ENCODE measurements at regions not wholly inside any gene's neighbourhood (a gene's known extent, or its start where the extent isn't known, plus 50 kb on each side); places are given as distances from the start of the nearest gene placed in this dataset.

DNA sequence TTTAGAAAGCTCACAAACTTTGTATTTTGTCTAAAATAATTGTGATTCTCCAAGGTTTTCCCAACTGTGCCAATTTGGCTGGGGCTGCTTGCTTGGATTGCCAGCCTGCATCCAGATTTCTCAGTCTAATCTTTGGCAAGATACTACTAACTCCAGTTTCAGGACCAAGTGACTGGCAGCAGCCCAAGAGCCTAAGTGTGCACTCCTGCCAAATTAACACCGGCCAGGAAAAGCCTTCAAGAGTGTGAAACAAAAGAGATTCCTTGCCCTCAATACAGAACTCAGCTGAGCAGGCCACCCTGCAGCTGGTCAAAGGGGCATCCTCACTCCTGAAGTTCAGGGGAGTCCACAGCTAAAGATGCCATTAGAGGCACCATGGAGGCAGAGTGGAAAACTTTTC lies 589.0 kb upstream of the ACVR2A start:
- no peak for FAIRE-seq

DNA sequence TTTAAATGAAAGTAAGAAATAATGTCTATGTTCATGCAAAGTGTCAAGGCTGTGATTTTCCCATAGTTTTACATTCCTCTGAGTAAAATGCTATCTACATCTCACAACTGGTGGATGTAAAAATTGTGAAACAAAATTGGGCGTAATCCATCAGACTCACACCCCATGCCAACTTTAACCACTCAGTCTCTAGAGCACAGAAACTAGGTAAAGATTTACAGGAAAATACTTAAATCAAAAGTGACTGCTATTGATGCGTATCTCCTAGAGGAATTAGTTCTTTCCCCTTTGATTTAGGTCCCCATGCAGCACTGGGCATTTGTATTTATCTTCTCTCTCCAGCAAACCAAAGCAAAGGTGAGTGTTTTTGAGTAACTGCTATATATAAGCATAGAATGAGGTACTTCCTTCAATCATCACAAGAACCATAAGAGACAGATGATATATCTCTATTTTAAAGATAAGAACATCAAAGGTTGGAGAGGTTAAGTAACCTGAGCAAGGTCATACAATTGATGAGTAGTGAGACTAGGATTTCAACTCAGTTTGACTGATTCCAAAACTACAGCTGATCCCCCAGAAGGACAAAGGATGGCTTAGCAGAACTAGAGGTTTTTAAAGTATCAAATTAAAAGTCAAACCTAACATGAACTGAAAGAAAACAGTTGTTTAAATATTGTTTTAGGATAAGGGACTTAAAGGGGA lies 594.0 kb upstream of the ACVR2A start:
- no peak for FAIRE-seq

DNA sequence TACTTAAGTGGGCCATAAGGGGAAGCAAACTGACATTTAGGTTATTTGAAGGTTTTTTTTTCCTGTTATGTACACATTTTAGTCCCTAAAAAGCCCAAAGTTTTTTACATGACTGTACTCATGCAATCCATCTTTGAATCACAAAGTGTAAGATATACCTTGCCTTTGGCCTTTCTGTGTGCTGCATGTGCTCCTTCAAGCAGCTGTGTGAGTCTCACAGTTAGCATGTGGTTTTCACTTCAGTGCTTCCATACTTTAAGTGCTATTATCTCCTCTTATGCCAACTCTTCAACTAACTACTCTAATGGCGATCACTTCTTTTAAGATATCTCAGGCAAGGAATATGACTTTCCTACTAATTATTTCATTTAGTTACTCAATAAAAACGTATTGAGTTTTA lies 597.1 kb upstream of the ACVR2A start:
- FAIRE-seq: no peak

DNA sequence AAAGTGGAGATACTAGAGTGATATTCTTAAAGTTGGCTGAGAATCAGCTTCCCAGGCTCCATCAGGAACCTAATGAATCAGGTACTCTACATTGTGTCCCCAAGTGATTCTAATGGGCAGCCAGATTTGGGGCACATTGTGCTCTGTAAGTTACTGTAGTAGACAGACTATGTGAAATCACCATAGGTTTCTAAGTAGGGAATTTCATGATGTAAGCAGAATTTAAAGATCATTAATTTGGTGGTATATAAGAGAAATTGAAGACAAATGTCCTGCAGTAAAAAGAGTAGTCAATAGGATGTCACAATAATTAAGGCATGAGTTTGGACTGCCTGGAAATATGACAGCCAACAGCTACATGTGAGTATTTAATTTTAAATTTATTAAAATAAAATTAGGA lies 602.4 kb upstream of the ACVR2A start:
- no peak for FAIRE-seq

DNA sequence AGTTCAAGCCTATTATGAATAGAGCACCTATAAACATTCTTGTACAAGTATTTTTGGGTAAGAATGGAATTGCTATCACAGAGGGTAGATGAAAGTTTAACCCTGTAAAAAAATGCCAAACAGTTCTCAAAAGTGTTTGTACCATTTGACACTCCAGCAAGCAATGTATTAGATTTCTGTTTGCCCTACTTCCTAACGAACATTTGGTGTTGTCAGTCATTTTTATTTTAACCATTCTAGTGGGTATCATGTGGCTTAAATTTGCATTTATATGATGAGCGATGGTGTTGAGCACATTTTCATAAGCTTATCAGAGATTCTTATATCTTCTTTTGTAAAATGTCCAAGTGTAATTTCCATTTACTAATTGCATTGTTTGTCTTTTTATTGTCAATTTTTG lies 608.2 kb upstream of the ACVR2A start:
- no peak for FAIRE-seq

DNA sequence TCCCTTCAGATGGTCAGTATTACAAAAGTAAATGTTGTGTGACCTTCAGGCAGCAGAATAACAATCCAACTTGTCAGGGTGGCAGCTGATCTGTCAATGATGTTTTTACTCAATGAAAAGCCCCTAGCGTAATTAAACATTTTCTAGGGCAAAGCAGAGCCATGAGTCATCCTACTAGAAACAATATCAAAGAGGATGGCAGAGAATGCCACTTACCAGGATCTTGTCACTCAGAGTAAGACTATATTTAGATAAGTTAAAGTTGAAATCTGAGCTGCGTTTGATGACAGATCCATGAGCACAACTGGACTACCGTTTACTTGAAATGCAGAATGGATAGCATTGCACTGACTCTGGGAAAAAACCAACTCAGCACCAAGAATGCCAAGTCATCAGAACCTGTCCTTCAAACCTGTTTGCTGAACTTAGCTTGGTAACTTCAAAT lies 612.6 kb upstream of the ACVR2A start:
- no peak for FAIRE-seq

DNA sequence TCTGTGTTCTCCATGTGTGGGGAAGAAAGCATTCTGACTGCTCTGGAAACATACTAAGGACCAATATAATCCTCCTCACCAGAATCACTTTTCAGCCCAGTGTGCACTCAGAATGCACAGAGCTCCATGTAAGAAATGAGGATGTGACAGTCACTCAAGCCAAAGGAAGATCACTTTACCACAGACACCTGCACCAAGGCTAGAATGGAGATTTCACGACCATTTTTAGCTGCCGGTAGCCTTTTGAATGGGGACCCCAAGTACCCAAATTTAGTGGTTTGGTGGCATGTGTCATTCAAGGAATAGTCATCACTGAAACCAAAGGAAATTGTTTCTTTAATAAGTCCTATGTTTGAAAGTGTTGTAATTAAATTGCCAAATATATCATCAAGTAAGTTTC lies 613.2 kb upstream of the ACVR2A start:
- no peak for FAIRE-seq

DNA sequence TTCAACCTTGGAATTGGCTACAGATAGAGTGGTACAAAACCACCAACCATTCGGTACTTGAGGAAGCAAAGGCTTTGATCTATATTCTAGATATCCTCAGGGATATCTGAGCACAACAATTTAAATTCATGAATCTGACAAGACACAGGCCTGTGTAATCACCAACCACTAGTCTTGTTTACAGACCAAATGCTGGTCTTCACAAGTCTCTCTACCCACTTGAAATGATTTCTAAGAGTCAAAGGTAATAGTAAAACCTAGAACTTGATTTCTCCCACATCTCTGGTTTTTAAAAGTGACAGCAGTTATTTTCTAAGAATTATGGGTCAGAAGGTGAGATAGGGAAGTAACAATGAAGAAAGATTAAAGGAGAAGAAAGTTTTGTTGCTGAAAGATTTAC lies 613.7 kb upstream of the ACVR2A start:
- no peak for FAIRE-seq

DNA sequence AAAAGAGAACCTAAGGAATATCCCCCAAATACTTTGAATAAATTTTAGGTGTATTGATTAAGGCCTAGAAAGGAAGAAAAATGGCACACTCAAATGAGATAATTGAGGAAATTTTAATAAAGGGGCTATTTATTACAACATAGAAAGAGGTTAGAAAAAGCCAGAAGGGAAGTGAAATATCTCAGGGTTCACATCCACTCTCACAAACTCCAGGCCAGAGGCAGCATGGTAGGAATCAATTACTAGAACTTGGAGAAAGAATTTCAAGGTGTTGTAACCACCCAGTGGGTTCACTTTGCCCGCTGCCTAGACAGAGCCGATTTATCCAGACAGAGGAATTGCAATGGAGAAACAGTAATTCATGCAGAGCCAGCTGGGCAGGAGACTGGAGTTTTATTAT lies 617.5 kb upstream of the ACVR2A start:
- FAIRE-seq: no peak

DNA sequence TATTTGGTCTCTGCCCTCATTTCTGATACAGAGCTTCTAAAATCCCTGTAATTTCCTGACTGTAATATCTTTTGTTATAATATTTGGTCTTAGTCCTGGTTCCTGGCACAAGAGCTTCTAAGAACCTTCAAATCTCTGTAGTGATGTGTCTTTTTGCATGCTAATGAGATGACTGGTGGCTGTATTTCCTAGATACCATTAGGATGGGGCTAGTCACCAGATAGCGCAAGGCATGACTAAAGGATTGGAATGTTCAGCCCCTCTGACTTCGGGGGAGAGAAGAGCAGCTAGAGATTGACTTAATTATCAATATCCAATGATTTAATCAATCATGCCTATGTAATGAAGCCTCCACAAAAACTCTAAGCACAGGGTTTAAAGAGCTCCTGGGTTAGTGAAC lies 620.8 kb upstream of the ACVR2A start:
- FAIRE-seq: no peak

DNA sequence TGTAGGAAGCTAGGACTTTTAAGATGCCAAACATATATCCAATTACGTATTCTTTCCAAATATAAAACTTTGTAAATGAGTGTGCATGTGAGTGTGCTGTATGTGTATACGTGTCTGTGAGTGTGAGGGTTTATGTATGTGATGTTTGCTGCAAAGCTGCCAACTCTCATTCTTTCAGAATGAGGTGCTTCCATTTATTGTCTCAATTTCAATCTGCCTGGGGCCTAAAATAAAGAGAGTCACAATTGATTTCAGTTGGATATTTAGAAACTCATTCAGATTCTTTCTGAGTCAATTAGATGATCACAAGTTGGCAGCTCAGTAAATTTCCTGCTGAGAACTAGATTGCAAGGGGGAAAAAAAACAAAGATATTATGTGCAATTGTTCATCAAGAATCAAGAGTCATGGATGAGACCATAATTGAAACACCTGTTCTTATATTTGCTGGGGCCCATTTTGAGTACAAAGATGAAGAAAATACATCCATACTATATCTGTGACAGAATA lies 621.2 kb upstream of the ACVR2A start:
- FAIRE-seq: no peak

DNA sequence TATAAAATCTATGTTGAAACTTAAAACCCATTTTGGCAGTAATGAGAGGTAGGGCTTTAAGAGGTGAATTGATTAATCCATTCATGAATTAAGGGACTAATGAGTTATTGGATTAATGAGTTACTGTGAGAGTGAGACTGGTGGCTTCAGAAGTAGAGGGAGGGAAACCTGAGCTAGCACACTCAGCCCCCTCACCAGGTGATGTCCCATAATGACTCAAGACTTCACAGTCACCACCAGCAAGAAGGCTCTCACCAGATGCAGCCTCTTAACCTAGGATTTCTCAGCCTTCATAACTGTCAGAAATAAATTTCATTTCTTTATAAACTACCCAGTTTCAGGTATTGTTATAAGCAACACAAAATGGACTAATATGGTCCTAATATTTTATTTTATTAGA lies 621.7 kb upstream of the ACVR2A start:
- FAIRE-seq: no peak

DNA sequence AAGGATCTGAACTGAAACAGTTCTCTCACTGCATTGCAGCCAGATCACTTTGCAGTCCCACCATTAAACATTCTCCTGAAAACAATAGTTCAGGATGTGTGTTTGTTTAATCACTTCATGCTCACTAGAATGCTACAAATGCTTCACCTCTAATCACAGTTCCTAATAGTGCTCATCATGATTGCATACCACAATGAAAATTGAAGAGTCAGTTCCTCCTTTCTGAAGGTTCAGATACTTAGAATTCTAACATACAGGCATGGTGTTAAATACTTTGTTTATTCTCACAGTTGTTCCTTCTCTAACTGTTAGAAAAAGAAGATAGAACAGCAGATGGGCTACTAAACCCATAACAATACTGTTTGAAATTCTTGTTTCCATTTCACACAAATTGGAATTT lies 622.3 kb upstream of the ACVR2A start:
- no peak for FAIRE-seq

DNA sequence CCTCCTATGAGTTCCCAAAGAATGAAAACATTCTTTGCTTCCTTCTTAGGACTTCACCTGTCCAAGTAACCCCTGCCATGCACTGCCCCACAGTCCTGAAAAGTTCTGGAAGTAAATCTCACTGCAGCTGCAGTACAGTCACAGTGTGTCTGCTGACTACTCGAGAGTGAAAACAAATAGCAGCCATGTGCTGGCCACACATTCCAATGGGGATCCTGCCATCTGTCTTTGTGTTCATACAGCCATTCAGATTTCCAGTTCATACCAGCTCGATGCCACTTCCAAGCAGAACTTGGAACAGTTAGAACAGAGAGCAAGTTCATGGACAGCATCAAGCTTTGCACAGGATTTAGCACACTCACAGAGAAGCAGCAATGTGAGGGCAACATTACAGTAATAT lies 629.9 kb upstream of the ACVR2A start:
- FAIRE-seq: no peak

DNA sequence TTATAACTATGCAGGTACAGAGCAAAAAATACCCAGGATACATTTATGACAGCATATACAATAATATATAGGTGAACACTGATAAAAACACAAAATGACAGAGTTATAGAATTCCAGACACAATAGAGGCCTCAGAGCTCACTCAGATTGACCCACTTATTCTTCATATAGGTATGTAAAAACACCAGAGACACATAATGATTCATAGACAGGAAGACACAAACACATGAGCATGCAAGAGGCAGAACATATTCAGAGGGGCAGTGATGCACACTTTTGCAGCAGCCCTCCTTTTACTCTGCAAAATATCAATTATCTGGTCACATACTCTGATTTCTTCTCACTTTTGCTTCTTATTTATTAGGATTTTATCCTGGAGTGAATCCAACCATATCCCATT lies 633.3 kb upstream of the ACVR2A start:
- FAIRE-seq: no peak

DNA sequence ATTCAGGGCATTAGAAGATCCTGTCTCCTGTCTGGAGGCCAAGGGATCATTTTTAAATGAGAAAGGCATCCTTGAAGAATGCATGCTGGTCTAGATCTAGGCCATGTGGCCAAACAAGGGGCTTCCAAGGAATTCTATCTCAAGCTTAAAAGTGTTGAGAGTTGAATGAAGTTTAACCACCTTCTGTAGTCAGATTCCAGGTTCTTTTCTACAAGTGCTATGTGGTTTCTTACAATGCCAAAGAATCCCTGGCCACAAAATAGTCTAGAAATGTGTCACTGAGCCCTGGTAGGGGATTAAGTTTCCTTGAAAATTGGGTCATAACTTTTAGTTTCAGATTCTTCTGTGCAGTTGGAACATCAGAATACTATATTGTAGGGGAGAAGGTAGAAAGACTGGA lies 640.7 kb upstream of the ACVR2A start:
- FAIRE-seq: no peak

DNA sequence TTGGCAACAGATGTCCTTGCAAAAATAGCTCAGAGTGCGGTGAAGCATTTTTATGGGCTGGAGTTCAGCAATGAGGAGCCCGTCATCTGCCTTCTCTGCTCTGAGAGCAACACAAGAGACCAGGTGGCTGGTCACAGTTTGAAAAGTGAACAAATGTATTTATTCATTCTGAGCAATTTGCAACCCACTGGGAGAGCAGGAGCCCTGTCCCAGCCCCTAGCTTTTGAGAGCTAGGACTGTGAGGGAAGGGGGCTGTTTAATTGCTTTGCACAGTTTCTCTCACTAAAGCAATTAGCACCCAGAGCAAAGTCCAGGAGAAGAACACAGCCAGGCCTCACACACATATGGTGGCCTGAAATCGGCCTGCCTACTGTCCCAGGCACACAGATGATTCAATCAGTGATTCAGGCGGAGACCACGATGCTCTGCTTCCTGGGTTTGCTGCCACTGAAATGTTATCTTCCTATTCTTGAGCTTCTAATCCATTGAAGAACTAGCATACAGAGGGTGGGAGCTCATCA lies 646.1 kb upstream of the ACVR2A start:
- FAIRE-seq: no peak

DNA sequence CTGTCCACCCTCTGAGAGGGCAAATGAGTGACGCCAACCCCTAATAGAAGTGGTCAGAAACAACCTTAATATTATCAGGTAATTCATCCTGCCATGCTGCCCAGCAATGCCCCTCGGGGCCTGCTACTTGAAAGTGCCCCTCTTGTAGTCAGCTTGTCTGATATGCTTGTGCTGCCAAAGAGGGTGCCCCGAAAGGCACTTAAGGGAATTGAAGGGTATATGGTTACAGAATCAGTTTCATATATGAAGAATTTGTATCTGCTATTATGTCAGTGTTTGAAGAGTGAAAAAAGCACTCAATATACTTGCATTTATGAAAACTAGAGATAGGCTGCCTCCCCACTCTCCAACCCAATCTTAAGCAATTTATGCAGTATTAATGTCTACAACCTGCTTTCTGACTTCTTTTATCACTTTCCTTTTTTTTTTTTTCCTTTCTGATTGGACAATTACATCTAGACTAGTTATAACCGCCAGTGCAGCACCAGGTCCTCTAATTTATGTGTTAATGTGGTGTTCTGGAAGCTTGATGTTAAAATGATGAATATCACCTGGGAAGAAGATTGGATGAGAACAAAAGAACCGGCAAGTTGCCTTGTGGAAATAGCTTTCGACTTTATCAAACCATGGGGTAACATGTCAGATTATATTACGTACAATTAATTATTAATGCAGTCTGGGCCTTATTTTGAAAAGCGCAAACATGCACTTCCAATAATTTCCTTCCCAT lies 646.9 kb upstream of the ACVR2A start:
- FAIRE-seq: no peak

DNA sequence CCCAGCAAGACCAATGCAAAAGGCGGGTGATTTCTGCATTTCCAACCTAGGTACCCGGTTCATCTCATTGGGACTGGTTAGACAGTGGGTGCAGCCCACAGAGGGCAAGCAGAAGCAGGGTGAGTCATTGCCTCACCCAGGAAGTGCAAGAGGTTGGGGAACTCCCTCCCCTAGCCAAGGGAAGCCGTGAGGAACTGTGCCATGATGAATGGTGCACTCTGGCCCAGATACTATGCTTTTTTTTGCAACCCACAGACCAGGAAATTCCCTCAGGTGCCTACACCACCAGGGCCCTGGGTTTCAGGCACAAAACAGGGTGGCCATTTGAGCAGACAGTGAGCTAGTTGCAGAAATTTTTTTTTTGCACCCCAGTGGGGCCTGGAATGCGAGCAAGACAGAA lies 662.6 kb upstream of the ACVR2A start:
- no peak for FAIRE-seq

DNA sequence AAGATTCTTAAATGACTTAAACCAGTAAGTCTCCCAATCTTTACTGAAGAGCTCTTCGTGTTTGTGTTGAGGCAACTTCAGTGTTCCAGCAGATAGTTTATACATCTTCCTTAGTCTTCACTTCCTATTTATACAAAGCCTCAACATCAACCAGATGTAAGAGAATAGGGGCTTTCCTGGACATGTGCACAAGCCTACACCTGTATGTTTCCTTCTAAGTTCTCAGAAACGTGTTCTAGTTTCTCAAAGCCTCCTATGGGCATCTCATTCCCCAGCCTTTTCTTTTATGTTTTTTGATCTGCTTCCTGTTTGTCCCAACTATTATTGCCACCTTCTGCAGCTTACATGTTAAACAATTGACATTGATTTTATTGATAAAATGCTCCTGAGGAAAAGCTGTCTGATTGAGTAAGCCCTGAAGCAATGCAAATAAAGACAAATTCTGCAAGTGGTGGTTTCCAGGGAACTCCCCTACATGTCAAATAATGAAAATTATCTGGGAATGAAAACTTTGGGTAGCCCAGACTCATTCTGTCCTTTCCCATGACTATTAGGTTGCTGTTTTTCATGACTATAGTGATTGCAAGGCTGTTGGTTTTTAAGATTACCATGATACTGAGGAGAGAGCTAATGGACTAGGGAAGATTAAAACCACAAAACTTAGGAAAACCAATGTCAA lies 663.3 kb upstream of the ACVR2A start:
- FAIRE-seq: no peak

DNA sequence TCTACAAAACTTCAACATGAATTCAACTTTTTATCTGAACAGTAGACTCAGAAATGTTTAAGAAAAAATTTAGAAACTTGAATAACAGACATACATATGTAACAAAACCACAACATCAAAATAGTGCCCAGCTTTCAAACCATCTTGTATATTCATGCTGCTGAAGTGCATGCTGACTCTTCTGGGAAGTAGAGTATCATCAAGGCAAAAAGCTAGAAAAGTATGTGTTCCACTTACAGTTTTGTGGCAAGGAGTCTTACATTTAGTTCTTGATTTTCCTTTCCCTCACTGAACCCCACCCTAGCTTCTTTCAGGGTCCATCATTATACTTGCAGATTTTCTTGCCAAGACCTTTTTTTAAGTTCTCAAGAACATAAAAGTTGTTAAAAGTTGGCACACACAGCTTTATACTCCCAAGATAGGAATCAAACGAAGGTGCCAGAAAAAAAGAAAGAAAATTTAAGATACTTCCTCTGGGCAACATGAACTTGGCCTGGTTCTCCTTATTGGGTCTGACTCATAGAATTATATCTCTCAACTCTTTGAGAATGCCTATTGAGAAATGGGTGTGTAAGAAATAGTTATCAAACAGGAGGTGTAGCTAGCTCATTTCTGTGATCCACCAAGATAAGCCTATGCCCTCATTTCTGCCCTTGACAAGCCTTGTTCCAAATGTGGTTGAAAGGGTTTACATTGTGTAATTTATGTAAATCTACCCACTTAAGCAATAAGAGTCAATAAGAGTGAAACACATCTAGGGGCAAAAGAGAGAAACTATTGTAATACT lies 667.6 kb upstream of the ACVR2A start:
- no peak for FAIRE-seq

DNA sequence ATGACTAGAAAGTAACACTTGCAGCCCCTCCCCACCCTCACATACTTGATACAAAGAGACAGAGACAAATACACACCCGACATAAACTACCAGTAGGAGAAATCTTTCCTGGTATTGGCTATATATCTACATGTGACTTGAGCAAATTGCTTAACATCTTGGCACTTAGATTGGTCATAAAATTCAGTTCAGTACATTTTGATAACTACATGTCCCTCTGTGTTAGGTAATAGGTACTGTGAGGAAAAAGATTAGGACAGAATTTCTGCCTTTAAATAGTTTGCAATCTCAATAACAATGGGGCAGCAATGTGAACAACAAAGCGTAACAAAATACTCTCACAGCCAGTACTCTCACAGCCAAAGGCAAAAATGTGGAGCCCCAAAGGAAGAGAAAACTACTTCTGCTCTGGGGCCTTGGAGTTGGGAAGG lies 670.0 kb upstream of the ACVR2A start:
- no peak for FAIRE-seq

DNA sequence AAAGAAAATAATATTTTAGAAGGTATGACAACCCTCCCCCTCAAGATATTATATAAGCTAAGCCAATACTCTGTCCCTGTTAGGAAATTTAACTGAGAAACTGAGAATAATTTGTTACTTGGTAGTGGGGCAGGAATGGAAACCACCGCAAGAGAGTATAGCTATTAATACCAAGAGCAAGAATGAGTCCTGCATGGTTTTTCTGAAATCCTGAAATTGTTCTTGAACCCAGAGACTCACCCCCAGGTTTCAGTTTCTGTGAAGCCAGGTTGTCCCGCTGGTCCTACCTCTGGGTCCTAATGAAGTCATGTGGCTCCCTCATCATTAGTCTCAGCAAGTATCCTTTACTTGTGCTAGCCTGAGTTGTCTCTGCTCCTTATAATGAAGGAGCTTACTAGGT lies 671.0 kb upstream of the ACVR2A start:
- no peak for FAIRE-seq

All from colon (tissue), 2 donors.